Activated B cell treated with CpG ODN at 0.5 μM for 24 hours (primary cell): ENCODE measurements at regions not wholly inside any gene's neighbourhood (a gene's known extent, or its start where the extent isn't known, plus 50 kb on each side); places are given as distances from the start of the nearest gene placed in this dataset.

ENCODE experiments used
- ATAC-seq: fragments of 200-7000 bp; cut with Tn5 transposase; one replicate; pipeline ENCODE4 v1.10.0; 2021; ENCODE audit warnings: low read depth, mild to moderate bottlenecking, moderate library complexity
- CTCF ChIA-PET: fragments of 350-600 bp; sonication (Branson Sonifier 250); formaldehyde crosslinking; loops from one replicate; lab custom pipeline; 2021; ENCODE audit warnings: antibody characterized with exemption; lab: Charles Lee
- POLR2A ChIA-PET: fragments of 350-600 bp; sonication (Branson Sonifier 250); formaldehyde crosslinking; loops from one replicate; lab custom pipeline; 2021; ENCODE audit warnings: antibody characterized with exemption; lab: Charles Lee
- DNase-seq: peaks from one replicate; pipeline ENCODE4 v3.0.0; 2022
- H3K27ac Mint-ChIP-seq: one replicate; pipeline ENCODE4 v1.8.0; 2020; ENCODE audit warnings: mixed read lengths
- H3K27me3 Mint-ChIP-seq: one replicate; pipeline ENCODE4 v1.8.0; 2021; ENCODE audit warnings: mixed read lengths
- H3K36me3 Mint-ChIP-seq: one replicate; pipeline ENCODE4 v1.8.0; 2021; ENCODE audit warnings: low read depth, mixed read lengths
- H3K4me1 Mint-ChIP-seq: one replicate; pipeline ENCODE4 v1.8.0; 2021; ENCODE audit warnings: mixed read lengths
- H3K4me3 Mint-ChIP-seq: one replicate; pipeline ENCODE4 v1.8.0; 2020; ENCODE audit warnings: mild to moderate bottlenecking, mixed read lengths
- H3K9me3 Mint-ChIP-seq: one replicate; pipeline ENCODE4 v1.8.0; 2020; ENCODE audit warnings: mixed read lengths
- intact Hi-C: fragments of 100-400 bp; cut with micrococcal nuclease; formaldehyde crosslinking; loops from one replicate; pipeline ENCODE4 v1.15.1; 2024
- TF ChIP-seq, protein P1 (sequence below): fragments of 200-600 bp; IDR thresholded peaks from one replicate; pipeline ENCODE4 v1.8.0; 2022; ENCODE audit warnings: antibody characterized with exemption, mild to moderate bottlenecking

DNA sequence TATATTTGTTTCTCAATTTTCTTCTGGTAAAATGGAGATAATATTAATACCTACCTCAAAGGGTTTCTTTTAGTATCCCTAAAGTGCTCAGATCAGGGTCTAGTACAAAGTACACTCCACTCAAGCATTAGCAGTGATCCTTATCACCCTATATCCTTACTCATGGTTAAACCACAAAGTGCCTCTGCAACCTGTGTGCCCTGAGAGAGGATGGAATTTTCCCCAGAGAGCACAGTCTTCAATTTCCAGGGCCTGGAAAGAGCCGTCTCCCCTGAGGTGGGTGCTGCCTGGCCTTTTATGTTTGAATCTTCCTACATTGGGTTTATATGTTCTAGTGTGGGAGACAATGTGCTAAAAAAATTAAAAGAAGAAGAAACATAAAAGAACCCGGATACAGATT, 183.1 kb upstream of the FBXO33 start:
- DNase-seq (no peak), ATAC-seq (no peak)
- Mint-ChIP-seq H3K9me3 (peaks cover 4% of the 10 kb centered on the region), H3K36me3 (no peaks in the 10 kb centered on the region), H3K4me1 (no peaks in the 10 kb centered on the region), H3K4me3 (no peak overlapping the region), H3K27ac (no peak overlapping the region), H3K27me3 (no peaks in the 10 kb centered on the region)
- intact Hi-C loops: no loop called here
- POLR2A ChIA-PET: no interaction called here
- CTCF ChIA-PET: no interaction called here
- TF ChIP-seq, protein P1, sequence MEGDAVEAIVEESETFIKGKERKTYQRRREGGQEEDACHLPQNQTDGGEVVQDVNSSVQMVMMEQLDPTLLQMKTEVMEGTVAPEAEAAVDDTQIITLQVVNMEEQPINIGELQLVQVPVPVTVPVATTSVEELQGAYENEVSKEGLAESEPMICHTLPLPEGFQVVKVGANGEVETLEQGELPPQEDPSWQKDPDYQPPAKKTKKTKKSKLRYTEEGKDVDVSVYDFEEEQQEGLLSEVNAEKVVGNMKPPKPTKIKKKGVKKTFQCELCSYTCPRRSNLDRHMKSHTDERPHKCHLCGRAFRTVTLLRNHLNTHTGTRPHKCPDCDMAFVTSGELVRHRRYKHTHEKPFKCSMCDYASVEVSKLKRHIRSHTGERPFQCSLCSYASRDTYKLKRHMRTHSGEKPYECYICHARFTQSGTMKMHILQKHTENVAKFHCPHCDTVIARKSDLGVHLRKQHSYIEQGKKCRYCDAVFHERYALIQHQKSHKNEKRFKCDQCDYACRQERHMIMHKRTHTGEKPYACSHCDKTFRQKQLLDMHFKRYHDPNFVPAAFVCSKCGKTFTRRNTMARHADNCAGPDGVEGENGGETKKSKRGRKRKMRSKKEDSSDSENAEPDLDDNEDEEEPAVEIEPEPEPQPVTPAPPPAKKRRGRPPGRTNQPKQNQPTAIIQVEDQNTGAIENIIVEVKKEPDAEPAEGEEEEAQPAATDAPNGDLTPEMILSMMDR: no peak

DNA sequence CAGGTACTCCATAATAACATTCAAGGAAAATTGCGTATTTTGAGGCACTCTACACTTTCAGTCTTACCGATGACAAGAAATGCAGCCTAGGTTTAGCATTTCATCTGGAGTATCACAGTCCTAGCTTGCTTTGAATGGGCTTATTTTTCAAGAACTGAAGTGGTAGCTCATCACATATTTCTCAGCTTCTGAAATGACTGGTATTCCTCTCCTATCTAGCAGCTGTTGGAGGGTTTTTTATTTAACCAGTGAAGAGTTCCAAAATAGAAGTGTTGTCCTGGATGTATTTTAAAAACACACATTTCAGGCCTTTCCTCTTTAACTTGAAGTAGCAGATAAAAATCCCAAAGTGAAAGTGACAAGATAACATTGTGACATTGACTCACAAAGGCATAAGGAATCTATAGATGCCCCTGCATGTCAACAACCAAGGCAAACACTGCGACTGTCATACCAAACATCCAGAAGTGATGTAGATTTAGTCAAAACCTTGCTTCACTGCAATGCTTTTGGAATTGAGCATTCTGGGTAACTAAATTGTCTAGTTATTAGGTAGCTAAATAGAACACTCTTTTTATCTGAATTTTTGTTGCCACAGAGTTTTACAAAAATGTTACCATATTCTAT, 182.2 kb upstream of the FBXO33 start:
- Mint-ChIP-seq H3K36me3 (no peaks in the 10 kb centered on the region), H3K9me3 (peaks cover 2% of the 10 kb centered on the region), H3K4me3 (no peak overlapping the region), H3K27me3 (no peaks in the 10 kb centered on the region), H3K27ac (no peak overlapping the region), H3K4me1 (no peaks in the 10 kb centered on the region)
- ATAC-seq: no peak
- POLR2A ChIA-PET: no interaction called here
- TF ChIP-seq, protein P1: no peak
- CTCF ChIA-PET: no interaction called here
- no peak for DNase-seq
- intact Hi-C loops: no loop called here

DNA sequence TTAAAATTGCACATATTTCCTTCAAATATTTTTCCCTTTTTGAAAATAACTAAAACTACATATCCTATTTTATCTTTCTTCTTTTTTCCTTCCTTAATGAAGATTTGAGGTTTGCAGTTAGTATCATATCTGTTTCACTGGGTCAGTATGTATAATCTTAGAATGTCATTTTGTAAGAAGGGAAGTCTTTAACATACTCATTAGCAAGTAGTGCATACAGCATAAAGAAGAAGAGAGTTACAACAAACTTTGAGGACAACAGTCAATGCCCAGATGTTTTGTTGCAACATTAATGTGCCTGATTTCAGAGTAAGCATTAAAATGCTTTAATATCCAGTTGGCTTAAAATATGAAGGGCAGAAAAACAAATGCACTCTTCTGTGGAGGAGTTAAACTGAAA, 176.9 kb upstream of the FBXO33 start:
- no peaks in the 10 kb centered on the region for H3K36me3 Mint-ChIP-seq
- intact Hi-C loops: no loop called here
- DNase-seq: no peak
- H3K4me3 Mint-ChIP-seq: no peak overlapping the region
- TF ChIP-seq, protein P1: no peak
- H3K9me3 Mint-ChIP-seq: peaks cover 7% of the 10 kb centered on the region
- ATAC-seq: no peak
- CTCF ChIA-PET: no interaction called here
- no peaks in the 10 kb centered on the region for H3K27me3 Mint-ChIP-seq
- no peaks in the 10 kb centered on the region for H3K4me1 Mint-ChIP-seq
- no peak overlapping the region for H3K27ac Mint-ChIP-seq
- POLR2A ChIA-PET: no interaction called here

DNA sequence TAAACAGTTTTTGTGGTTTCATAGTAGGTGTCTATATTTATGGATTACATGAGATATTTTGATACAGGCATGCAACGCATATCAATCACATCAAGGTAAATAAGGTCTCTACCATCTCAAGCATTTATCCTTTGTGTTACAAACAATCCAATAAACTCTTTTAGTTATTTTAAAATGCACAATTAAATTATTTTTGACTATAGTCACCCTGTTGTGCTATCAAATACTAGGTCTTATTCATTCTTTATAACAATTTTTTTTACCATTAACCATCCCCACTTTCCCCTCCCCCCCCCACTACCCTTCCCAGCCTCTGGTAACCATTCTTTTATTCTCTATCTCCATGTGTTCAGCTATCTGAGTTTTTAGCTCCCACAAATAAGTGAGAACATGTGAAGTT, 175.7 kb upstream of the FBXO33 start:
- TF ChIP-seq, protein P1: no peak
- H3K4me1 Mint-ChIP-seq: no peaks in the 10 kb centered on the region
- no peaks in the 10 kb centered on the region for H3K36me3 Mint-ChIP-seq
- DNase-seq (no peak), ATAC-seq (no peak)
- H3K9me3 Mint-ChIP-seq: peaks cover 10% of the 10 kb centered on the region
- no peaks in the 10 kb centered on the region for H3K27me3 Mint-ChIP-seq
- POLR2A ChIA-PET: no interaction called here
- H3K27ac Mint-ChIP-seq: no peak overlapping the region
- intact Hi-C loops: no loop called here
- no peak overlapping the region for H3K4me3 Mint-ChIP-seq
- CTCF ChIA-PET: no interaction called here

DNA sequence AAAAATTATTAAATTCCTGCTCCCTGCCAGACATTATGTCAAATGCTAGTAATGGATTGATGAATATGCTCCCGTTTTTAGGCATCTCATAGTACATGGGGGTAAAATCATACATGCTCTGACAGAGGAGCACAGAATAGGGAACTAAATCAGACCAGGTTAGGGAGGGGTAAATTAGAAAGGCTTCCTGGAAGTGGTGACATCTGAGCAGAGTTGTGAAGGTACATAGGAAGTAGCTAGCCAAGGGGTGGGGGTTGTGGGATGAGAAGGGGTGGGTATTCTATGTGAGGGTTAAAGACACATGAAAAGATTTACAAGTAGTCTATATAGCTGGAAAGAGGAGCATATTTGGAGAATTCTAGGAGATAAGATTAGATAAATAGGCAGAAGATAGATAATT, 171.7 kb upstream of the FBXO33 start:
- no peak overlapping the region for H3K27ac Mint-ChIP-seq
- no peak overlapping the region for H3K4me3 Mint-ChIP-seq
- intact Hi-C loops: no loop called here
- peaks cover 20% of the 10 kb centered on the region for H3K9me3 Mint-ChIP-seq
- ChIA-PET POLR2A (no interaction called here), CTCF (no interaction called here)
- DNase-seq (no peak), ATAC-seq (no peak)
- H3K36me3 Mint-ChIP-seq: no peaks in the 10 kb centered on the region
- H3K27me3 Mint-ChIP-seq: no peaks in the 10 kb centered on the region
- H3K4me1 Mint-ChIP-seq: no peaks in the 10 kb centered on the region
- TF ChIP-seq, protein P1: no peak
